ENCODE measurements at regions not wholly inside any gene's neighbourhood (a gene's known extent, or its start where the extent isn't known, plus 50 kb on each side); places are given as distances from the start of the nearest gene placed in this dataset.

DNA sequence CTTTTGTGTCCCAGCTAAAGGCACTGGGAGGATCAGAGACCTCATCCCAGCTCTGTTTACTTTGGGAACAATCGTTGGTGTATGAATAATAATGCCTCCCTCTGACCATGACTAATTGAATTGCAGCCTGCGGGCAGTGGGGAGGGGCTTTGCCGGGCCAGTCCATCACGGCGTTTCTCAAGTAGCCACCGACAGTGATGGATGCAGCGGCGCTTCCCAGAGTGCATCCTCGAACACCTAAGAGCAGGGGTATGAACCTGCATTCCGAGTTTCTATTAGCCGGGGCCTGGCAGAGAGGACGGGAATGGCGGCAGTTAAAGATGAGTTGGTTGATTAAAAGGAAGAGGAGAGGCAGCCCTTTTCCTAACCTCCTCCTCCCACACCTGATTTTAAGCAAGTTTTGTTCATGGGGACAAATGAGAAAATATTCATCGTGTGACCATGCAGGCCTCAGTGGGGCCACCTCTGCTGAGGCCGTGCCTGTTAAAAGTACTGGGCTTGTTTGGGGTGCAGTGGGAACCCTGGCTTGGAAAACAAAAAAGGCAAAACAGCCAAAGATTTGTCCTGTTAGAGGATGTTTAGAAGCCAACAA is 154.1 kb downstream of the FOXA2 start:
- no peak for DNase-seq

DNA sequence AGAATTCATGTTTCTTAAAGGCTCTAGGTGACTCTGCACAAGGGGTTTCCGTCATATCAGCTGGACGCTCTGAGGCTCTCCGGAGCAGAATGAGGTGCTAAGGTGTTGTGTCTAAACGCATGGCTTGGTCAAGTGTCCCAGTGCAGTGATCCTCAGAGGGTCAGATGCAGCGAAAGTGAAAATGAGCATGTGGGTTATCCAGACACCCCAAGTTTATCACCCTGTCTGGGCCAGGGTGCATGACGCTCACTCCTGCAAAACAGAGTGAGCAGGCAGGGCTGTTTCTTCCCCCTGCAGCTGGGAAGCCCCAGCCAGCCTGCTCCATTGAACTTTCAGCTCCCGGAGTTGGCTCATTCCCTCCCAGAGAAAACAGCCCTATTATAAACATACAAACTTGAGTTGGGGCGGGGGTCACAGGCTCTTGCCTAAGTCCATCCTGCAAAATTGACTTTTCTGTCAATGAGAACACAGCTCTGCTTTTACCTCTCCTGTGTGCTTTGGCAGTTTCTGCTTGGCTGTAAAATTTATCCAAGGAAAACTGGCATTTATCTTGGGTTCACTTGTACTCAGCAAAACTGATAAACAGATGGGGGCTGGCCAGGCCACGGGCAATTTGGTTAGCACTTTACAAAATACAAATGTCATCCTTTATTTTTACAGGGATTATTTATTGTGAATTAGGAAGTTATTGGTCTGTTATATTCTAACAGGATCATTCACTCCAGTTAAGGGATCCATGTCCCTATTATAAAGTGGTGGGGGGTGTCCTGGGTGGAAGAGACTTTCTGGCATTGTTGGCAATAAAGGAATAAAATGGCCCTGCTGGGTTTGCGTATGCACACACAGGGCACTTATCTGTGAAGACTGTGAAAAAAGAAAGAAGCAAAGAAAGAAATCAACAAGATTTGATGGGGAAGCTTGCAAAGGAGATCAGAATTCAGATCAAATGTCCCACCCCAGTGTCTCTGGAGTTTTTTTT is 154.9 kb downstream of the FOXA2 start:
- no peak for DNase-seq

DNA sequence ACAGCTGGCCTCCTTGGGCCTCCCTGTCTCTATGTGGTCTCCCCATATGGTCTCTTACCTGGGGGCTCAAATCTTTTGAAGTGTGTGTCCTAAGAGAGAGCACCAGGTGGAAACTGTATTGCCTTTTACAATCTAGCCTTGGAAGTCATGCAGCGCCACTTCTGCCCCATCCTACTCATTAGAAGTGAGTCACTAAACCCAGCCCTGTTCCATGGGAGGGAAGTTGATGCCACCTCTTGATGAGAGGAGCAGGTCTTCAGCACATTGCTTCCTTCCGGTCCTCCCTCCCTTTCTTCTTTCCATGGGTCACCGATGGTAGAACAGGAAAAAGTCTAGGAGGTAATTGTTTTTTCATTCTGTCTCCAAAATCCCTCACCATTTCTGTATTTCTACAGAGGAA is 156.3 kb downstream of the FOXA2 start:
- DNase-seq = no peak

DNA sequence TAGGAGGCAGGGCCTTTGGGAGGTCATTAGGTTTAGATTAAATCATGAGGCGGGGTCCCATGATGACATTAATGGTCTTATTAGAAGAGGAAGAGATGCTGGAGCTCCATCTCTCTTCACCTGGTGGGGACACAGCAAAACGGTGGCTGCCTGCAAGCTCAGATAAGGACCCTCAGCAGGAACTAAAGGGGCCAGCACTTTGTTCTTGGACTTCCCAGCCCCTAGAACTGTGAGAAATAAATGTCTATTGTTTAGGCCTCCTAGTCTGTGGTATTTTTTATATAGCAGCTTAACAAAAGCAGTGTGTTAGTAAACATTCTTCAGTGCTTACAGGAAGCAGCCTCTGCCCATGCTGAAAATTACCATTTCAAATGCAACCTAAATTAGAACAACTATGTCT is 157.6 kb downstream of the FOXA2 start:
- no peak for DNase-seq

DNA sequence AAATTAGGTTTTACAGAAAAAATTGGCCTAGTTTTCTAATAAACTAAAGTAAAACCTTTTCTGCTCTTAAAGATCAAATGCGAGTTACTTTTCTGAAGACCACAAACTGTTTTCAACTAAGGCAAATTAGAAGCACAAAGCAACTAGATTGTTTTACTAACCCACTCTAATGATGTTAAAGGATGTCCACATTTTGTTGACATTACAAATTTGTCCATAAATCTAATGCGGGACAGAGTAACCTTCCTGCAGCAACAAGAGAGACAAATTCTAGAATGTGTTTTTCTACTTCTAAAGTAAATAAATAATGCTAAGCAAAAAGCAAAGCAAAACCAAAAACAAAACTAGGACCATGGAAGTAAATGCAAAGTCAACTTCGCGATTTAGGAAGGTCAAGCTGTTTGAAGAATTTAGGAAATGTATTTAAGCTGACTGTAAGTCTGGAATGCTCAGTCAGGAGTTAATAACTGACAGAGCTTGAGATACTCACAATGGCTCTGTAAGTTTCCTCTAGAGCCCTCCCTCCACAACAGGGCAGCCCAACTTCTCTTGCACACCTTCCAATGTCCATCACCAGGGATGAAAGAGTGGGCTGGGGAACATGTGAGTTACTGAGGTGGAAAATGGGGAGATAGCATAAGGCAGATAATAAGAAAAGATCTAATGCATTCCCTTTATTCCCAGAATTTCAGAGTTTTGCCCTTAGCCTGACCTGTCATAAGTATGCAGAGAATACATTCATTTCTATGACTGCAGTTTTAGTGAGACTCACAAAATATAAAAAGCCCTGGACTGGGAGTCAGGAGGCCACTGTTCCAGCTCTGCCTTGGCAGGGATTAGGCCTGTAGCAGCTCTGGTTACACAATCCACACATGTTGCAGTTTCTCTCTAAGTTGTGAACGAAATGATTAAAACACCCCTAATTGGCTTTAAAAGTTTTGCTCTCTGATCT is 158.8 kb downstream of the FOXA2 start:
- no peak for DNase-seq

DNA sequence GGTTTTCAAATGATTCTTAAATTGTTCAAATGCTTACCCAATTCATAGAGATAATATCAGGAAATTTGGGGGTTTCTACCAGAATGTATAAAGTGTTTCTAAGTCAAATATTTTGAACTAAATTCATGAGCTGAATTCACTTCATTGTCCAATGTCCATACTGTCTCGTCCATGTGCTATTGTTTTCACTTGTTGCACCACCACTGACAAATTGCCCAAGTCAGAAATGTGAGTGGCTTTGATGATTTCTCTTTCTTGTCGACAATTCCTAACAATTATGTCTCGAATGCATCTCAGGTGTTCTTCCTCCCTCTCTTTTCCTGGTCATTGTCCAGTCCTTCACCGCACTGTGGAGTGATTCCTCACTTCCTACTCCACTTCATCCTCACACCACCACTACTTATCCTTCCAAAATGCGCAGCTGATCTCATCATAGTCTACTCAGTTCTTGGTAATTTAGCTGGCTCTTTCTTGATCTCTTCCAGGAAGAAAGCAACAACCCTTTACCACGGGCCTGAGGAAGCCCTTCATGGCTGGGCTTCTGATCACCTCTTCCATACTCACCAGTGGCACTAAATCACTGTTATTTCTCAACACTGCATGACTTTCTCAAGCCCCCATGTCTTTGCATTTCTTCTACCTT is 161.1 kb downstream of the FOXA2 start:
- DNase-seq = no peak

DNA sequence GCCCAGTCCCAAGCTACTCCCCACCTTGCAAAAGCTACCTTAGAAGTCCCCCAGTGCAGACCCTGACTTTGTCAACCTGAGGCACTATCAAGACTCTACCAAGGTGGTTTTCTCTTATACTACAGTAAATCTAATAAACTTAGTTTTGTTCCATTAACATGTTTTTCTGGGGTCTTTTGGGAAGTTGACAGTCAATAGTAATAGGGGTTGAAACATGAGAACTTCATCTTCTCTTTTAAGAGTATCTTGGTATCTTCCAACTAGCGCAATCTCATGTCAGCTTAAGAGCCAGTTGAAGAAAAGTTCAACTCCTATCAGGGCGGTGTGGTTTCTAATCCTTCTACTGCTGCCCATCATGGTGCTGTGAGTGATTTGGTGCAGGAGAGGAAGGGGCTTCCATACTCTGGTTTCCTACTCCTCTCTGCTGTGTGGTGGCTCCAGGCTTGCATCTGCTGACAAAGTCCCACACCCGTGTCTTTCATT is 164.2 kb downstream of the FOXA2 start:
- DNase-seq = no peak

DNA sequence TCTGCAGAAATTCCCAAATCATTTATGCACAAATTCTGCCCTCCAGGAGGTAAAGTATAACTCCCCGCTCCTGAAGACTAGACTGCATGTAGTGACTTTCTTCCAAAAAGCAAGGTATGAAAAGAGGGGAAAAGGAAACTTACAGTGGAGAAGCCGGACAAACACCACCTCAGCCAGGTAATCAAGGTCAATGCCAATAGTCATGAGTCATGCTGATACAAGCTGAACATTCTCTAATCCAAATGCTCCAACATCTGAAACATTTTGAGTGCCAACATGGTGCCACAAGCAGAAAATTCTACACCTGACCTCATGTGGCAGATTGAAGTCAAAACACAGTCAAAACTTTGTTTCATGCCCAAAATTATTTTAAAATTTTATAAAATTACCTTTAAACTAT is 165.6 kb downstream of the FOXA2 start:
- DNase-seq = no peak

DNA sequence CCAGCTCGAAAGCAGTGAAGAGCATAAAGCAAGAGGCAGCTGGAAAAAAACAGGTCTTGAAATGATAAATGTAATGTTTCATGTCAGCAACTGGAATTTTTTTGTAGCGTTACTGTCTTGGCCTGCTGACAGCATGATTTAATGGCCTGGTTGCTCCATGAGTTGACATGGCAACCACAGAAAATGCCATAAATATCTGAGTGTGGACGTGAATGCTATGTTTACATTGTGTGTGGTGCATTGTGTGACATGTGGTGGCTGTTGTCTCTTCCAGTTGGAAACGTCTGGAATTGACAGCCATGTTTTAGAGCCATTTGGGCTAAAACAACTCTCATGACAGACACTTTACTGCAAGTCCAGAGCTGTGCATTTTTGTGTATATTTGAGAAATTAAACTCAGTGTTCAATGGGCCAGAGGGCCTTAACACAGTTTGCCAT is 170.0 kb downstream of the FOXA2 start:
- DNase-seq = no peak

DNA sequence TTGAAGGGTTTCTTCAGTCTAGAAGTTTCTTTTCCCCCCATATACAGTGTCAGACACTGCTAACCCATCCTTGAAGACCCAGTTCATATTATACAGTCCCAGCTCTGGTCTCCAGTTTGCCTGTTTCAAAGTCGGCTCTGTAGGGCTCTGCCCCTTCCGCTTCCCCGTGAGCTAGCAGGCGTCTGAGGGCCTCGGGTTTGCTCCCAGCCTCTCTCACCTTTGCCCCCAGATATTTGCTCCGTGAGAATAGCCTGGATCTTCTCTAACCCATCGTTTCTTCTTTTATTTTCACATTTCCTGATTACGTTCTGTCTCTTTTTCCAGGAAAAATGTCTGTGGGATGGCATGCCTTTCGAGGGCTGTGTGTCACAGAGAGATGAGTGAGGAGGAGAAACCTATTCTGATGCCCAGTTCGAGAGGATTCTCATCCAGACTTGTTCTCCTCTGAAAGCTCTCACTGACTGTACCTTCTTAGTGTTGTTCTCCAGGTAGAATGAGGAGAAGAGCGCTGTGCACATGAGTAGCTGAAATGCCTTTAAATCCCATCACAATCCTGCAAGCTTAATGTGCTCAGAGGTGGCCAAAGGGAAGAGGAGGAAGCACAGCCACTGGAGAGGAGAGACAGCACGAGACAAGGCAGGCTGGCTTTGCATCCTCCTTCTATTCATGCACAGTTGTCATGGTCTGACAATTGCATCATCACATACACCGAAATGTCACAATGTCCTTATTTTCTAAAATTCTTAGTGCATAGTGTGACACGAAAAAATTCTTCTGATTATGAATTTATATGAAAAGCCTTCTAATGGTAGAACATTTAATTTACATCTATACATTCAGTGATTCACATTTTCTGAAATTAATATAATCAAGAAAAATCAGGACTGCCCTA is 171.1 kb downstream of the FOXA2 start:
- no peak for DNase-seq

DNA sequence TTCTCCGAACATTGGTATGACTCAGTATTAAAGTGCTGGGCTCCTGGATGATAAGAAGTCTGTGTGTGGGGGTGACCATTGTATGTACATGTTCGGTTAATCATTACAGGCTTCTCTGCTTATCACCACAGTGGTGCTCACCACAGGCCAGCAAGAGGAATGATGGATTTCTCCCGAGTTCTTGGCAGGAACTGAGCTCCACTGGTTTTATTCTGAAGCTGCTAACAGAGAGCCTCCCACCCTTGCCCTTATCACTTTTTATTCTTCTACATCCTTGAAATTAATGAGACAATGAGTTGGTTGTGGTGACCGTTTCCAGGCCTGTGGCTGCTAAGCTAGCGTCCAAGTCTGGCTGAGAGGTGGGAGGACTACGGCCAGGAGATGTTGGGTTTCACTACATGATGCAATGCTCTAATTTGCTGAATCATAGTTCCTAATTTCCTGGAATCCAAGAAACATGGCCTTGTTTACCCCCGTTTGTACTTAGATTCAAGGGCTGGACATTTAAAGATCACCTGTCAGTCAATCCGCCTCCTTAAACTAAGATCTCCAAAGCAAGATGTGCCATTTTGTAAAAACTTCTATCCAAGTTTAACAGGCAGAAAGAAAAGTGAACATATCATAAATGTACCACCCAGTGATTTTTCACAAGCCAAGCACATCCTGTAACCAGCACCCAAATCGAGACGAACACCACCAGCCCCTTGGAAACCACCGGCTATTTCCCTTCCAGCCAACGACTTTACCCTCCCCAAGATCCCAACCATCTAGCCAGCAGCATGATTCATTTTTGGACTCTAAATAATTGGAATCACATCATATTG is 172.5 kb downstream of the FOXA2 start:
- no peak for DNase-seq

DNA sequence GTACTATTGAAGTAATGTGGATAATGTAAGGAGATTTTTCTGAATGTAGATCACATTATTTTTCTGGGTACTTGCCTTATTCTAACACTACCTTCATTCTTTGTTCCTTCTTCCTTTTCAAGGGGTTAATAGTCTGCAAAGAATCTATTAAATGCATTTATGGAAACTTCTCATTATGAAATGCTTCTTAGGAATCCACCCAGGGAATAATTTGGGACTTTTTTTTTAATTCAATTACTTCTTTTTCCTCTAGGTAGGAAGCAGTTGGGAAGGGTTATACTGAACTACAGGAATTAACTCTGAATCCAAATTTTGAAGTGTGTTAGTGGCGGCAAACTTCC is 173.1 kb downstream of the FOXA2 start:
- DNase-seq = no peak

DNA sequence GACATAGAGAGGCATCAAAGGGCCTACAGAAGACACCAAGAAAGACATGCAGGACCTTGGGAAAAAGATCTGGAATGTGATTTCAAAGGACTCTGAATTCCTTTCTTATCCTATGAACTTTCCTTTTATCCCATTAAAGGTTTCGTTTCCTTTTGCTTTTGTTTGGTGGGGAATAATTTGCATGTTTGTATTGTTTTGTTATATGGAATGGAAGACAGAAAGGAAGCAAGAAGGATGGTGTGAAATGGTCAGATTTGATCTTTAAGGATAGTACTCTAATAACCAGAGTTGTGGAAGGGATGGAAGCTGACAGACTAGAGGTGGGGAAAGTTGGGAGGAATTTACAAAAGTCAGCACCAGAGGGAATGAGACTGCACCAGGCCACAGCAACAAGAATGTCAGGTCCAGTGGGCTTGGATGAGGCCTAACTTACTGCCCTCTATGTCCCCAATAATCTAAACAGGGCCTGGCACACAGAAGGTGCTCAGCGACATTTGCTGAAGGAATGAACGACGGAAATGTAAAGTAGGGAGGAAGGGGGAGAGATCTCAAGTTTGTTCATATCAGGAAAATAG is 173.7 kb downstream of the FOXA2 start:
- DNase-seq = no peak

DNA sequence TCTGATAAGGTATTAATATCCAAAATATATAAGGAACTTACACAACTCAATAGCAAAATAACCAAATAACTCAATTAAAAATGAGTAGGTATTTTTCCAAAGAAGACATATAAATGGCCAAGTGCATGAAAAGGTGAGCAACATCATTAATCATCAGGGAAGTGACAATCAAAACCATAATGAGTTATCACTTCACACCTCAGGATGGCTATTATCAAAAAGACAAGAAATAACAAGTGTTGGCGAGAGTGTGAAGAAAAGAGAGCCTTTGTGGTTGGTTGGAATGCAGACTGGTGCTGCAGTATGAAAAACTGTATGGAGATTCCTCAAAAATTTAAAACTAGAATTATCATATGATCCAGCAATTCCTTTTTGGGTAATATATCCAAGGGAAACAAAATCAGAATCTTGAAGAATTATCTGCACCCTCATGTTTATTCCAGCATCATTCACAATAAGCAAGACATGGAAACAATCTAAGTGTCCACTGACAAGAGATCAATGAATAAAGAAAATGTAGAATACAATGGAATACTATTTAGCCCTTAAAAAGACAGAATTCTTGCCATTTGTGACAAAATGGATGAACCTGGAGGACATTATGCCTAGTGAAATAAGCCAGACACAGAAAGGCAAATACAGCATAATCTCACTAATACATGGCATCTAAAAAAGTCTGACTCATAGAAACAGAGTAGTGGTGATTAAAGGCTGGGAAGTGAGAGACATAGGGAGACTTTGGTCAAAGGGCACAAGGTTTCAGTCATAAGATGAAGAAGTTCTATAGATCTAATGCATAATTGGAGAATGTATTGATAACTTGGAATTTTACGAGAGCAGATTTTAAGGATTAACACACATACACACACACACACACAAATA is 175.6 kb downstream of the FOXA2 start:
- no peak for DNase-seq

DNA sequence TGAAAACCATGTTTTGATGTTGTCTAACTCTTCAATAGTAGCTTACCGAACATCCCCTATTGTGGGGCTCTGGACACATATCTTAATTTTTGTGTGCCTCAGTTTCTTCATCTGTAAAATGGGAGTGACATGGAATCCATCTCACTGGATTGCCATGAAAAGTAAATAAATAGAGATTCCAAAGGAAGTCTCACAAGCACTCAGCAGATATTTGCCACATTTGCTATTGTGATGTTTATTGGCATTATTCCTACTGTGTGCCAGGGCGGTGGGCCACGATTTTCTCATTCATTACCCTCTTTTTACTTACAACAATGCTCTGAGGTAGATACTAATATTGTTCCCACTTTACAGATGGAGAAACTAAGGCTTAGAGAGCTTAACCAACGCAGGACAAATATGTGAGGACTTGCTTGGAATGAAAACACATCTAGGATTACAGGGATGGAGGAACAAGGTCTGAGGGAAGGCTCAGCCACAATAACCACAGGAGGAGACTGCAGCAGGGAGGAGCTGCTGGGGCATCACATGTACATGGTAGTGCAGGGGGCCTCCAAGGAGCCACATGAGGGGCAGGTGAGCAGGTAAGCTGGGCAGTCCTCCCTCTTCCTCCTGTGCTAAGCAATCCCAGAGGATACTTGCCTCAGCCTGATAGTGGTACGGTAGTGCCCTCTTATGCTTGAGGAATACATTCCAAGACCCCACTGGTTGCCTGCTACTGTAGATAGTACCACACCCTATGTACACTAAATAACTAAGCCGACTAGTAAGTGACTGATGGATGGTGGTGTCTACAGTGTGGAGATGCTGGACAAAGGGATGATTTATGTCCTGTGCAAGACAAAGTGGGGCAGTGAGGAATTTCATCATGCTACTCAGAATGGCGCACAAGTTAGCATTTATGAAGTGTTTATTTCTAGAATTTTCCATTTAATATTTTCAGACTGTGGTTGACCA is 176.9 kb downstream of the FOXA2 start:
- DNase-seq = no peak

DNA sequence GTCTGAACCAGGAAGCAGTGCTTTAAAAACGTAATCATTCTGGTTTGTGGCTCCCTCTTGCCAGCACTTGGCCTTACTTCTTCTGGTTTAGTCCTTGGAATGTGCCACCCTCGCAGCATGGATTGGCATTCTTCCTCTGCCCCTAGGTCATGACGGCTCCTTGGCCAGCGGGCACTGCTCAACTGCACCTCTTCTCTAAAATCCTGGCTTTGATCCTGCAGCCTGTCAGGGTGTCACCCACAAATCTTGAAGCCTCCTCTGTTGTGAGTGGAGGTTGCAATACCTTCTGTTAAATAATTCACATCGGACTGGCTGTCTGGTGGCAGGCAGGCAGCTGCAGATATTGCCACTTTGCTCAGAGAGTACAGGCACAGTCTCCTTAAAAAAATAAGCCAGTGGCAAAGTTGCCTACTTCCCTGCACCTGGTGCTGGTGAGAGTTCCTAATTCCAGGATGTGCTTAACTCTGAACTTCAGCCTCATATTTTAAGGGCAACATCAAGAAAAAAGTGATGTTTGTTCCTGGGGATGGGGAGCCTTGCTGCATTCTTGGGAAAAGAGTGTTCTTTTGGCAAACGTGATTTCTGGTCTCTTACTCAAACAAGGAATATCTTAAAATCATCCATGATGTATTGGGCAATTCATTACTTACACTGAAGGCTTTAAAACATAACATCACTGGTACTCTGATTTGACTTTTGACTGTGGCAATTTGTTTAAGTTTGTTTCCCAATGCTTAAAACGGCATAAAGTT is 179.8 kb downstream of the FOXA2 start:
- no peak for DNase-seq

All from CD4-positive, alpha-beta T cell treated with Interleukin-17A for 1 hour (primary cell).